PFSK-1 (cell line): ENCODE measurements at regions not wholly inside any gene's neighbourhood (a gene's known extent, or its start where the extent isn't known, plus 50 kb on each side); places are given as distances from the start of the nearest gene placed in this dataset.

Experiments
- FOXP2 ChIP-seq: optimal IDR thresholded peaks from 2 replicates; pipeline ENCODE3; 2011; ENCODE audit warnings: borderline replicate concordance, control low read depth, inconsistent platforms; ENCODE audit not compliant: insufficient read depth; ENCODE audit errors: extremely low read length, extremely low read depth
- POLR2AphosphoS5 ChIP-seq: IDR thresholded peaks from 2 replicates; pipeline ENCODE4 v1.6.1; 2012; ENCODE audit warnings: low read depth, mild to moderate bottlenecking, control low read depth, low read length, moderate library complexity
- REST ChIP-seq, 2 experiments: IDR thresholded peaks; 2 replicates each; pipeline versions ENCODE4 v1.6.1 to v1.8.0; 2011 to 2012; ENCODE audit warnings: low read depth in 2 of 2, low read length in 2 of 2, control low read depth in 1 of 2, inconsistent platforms in 1 of 2, mild to moderate bottlenecking in 1 of 2, moderate library complexity in 1 of 2; ENCODE audit not compliant: insufficient read depth in 1 of 2
- SIN3A ChIP-seq: IDR thresholded peaks from 2 replicates; pipeline ENCODE4 v1.6.1; 2012; ENCODE audit warnings: mild to moderate bottlenecking, low read length, moderate library complexity, borderline replicate concordance; ENCODE audit not compliant: insufficient read depth
- TAF1 ChIP-seq: IDR thresholded peaks from 2 replicates; pipeline ENCODE4 v1.6.1; 2012; ENCODE audit warnings: low read length, control low read depth, borderline replicate concordance; ENCODE audit not compliant: insufficient read depth

- TF ChIP-seq TAF1 (no peak), REST (IDR thresholded peaks at IDR 0.05; ENCODE audit: insufficient read depth in 1 of 2, low read depth in 2 of 2, low read length in 2 of 2) (no peak), POLR2AphosphoS5 (no peak), SIN3A (no peak), FOXP2 (no peak)
Measured at GRCh38 chr13:28558567-28558966, 63.6 kb upstream of the FLT1 start.

- TF ChIP-seq FOXP2 (no peak), POLR2AphosphoS5 (no peak), TAF1 (no peak)
Measured at GRCh38 chr13:28557725-28558520, 63.0 kb upstream of the FLT1 start.

- no peak for TF ChIP-seq FOXP2
- no peak for TF ChIP-seq TAF1
- TF ChIP-seq POLR2AphosphoS5: no peak
- no peak for TF ChIP-seq REST (IDR thresholded peaks at IDR 0.05; ENCODE audit: insufficient read depth in 1 of 2, low read depth in 2 of 2, low read length in 2 of 2)
- TF ChIP-seq SIN3A: no peak
Measured at GRCh38 chr13:28555096-28555495, 60.2 kb upstream of the FLT1 start.

- TF ChIP-seq SIN3A (no peak), TAF1 (no peak), POLR2AphosphoS5 (no peak), REST (IDR thresholded peaks at IDR 0.05; ENCODE audit: insufficient read depth in 1 of 2, low read depth in 2 of 2, low read length in 2 of 2) (no peak), FOXP2 (no peak)
Measured at GRCh38 chr13:28553971-28554370, 59.0 kb upstream of the FLT1 start.

GRCh38 chr13:28552288-28552687, 57.4 kb upstream of the FLT1 start:
- no peak for TF ChIP-seq TAF1
- TF ChIP-seq FOXP2: no peak
- TF ChIP-seq REST (IDR thresholded peaks at IDR 0.05; ENCODE audit: insufficient read depth in 1 of 2, low read depth in 2 of 2, low read length in 2 of 2): no peak
- TF ChIP-seq SIN3A: no peak
- TF ChIP-seq POLR2AphosphoS5: no peak
